HG03196 (cell line): ENCODE measurements at regions not wholly inside any gene's neighbourhood (a gene's known extent, or its start where the extent isn't known, plus 50 kb on each side); places are given as distances from the start of the nearest gene placed in this dataset.
"Not testable (repeated sequence)": the region's sequence is repeated elsewhere in the genome, so short reads cannot be mapped to it uniquely, and the experiment has no call there.

Experiments used
- ATAC-seq: cut with Tn5 transposase; IDR thresholded peaks from one replicate; pipeline ENCODE4 v1.9.1; 2021; ENCODE audit not compliant: unreplicated experiment

- not testable (repeated sequence) for ATAC-seq
These were observed 1082.5 kb downstream of the PCDH17 start for GRCh38 chr13:58714016-58714415.

GRCh38 chr13:58721273-58721672 is 1089.7 kb downstream of the PCDH17 start:
- no peak for ATAC-seq

GRCh38 chr13:58728126-58728525 is 1096.6 kb downstream of the PCDH17 start:
- no peak for ATAC-seq

GRCh38 chr13:58729361-58729760 is 1097.8 kb downstream of the PCDH17 start:
- ATAC-seq = no peak

- ATAC-seq = no peak
These were observed 1113.1 kb downstream of the PCDH17 start for GRCh38 chr13:58744686-58745085.

- ATAC-seq = no peak
These were observed 1136.0 kb downstream of the PCDH17 start for GRCh38 chr13:58767566-58767965.

GRCh38 chr13:58773280-58773859 is 1141.8 kb downstream of the PCDH17 start:
- ATAC-seq = no peak

- no peak for ATAC-seq
These were observed 1151.2 kb downstream of the PCDH17 start for GRCh38 chr13:58782736-58783135.

GRCh38 chr13:58792854-58793253 is 1161.3 kb downstream of the PCDH17 start:
- ATAC-seq = no peak

- ATAC-seq = no peak
These were observed 1164.2 kb downstream of the PCDH17 start for GRCh38 chr13:58795715-58796114.

- no peak for ATAC-seq
These were observed 1173.3 kb downstream of the PCDH17 start for GRCh38 chr13:58804832-58805231.

- no peak for ATAC-seq
These were observed 1174.9 kb downstream of the PCDH17 start for GRCh38 chr13:58806401-58806800.

GRCh38 chr13:58823701-58824100 is 1192.2 kb downstream of the PCDH17 start:
- no peak for ATAC-seq

GRCh38 chr13:58827904-58828303 is 1196.4 kb downstream of the PCDH17 start:
- ATAC-seq = no peak

- ATAC-seq = no peak
These were observed 1199.3 kb downstream of the PCDH17 start for GRCh38 chr13:58830841-58831240.

- no peak for ATAC-seq
These were observed 1207.1 kb downstream of the PCDH17 start for GRCh38 chr13:58838615-58839014.

GRCh38 chr13:58843071-58843470 is 1211.5 kb downstream of the PCDH17 start:
- no peak for ATAC-seq

GRCh38 chr13:58843567-58843966 is 1212.0 kb downstream of the PCDH17 start:
- no peak for ATAC-seq

GRCh38 chr13:58850161-58850560 is 1218.6 kb downstream of the PCDH17 start:
- ATAC-seq = no peak

- no peak for ATAC-seq
These were observed 1220.5 kb downstream of the PCDH17 start for GRCh38 chr13:58852076-58852475.

GRCh38 chr13:58855283-58855682 is 1223.7 kb downstream of the PCDH17 start:
- no peak for ATAC-seq

GRCh38 chr13:58858870-58859371 is 1227.4 kb downstream of the PCDH17 start:
- ATAC-seq = no peak

GRCh38 chr13:58865286-58865685 is 1233.7 kb downstream of the PCDH17 start:
- ATAC-seq = no peak
